Neural cell (in vitro differentiated cells): ENCODE measurements at regions not wholly inside any gene's neighbourhood (a gene's known extent, or its start where the extent isn't known, plus 50 kb on each side); places are given as distances from the start of the nearest gene placed in this dataset.

ENCODE experiments used
- H2AFZ ChIP-seq: fragments of 200-600, 300-800 bp; sonication (generic), shearing (Covaris generic); 2 replicates; pipeline ENCODE4 v1.6.0; 2014; ENCODE audit warnings: low read depth, mild to moderate bottlenecking, antibody characterized with exemption, low read length, moderate library complexity
- H3F3A ChIP-seq: fragments of 200-600 bp; shearing (Covaris generic); 2 replicates; pipeline ENCODE4 v1.6.1; 2016; ENCODE audit warnings: mild to moderate bottlenecking, moderate library complexity, mixed read lengths, antibody characterized with exemption, low read length; ENCODE audit not compliant: insufficient read depth, poor library complexity, severe bottlenecking
- H3K27ac ChIP-seq: fragments of 200-600, 300-800 bp; sonication (generic), shearing (Covaris generic); 2 replicates; pipeline ENCODE4 v1.5.1; 2014; ENCODE audit warnings: mild to moderate bottlenecking, low read length, moderate library complexity
- H3K27me3 ChIP-seq: fragments of 300-800, 200-600 bp; sonication (generic), shearing (Covaris generic); 2 replicates; pipeline ENCODE4 v1.6.0; 2014; ENCODE audit warnings: mild to moderate bottlenecking, low read depth, low read length, moderate library complexity; ENCODE audit not compliant: insufficient read depth
- H3K36me3 ChIP-seq: fragments of 300-800, 200-600 bp; sonication (generic), shearing (Covaris generic); 2 replicates; pipeline ENCODE4 v1.5.1; 2014; ENCODE audit warnings: mild to moderate bottlenecking, antibody characterized with exemption, low read length, moderate library complexity; ENCODE audit not compliant: insufficient read depth
- H3K4me2 ChIP-seq: fragments of 300-800, 200-600 bp; sonication (generic), shearing (Covaris generic); 2 replicates; pipeline ENCODE4 v1.6.0; 2014; ENCODE audit warnings: mild to moderate bottlenecking, low read length
- H3K4me3 ChIP-seq: fragments of 300-800, 200-600 bp; sonication (generic), shearing (Covaris generic); 2 replicates; pipeline ENCODE4 v1.5.1; 2014; ENCODE audit warnings: mild to moderate bottlenecking, low read length, moderate library complexity
- H3K79me2 ChIP-seq: fragments of 200-600 bp; shearing (Covaris generic); replicated peaks from 2 replicates; pipeline ENCODE4 v1.6.0; 2014; ENCODE audit warnings: mild to moderate bottlenecking, low read length, moderate library complexity; ENCODE audit not compliant: insufficient read depth
- H3K9ac ChIP-seq: fragments of 300-800, 200-600 bp; sonication (generic), shearing (Covaris generic); 2 replicates; pipeline ENCODE4 v1.6.1; 2016; ENCODE audit warnings: mild to moderate bottlenecking, low read length, mixed read lengths
- H3K9me2 ChIP-seq: fragments of 200-600 bp; shearing (Covaris generic); 2 replicates; pipeline ENCODE4 v1.6.1; 2016; ENCODE audit warnings: mild to moderate bottlenecking, low read length, mixed read lengths; ENCODE audit not compliant: insufficient read depth
- H3K9me3 ChIP-seq: fragments of 200-600, 300-800 bp; sonication (generic), shearing (Covaris generic); 2 replicates; pipeline ENCODE4 v1.6.1; 2016; ENCODE audit warnings: mild to moderate bottlenecking, mixed run types, low read length, moderate library complexity, mixed read lengths
- H4K20me1 ChIP-seq: fragments of 200-600 bp; shearing (Covaris generic); 2 replicates; pipeline ENCODE4 v1.6.1; 2016; ENCODE audit warnings: mild to moderate bottlenecking, mixed run types; ENCODE audit not compliant: insufficient read depth
- CTCF ChIP-seq: fragments of 450-650 bp; IDR thresholded peaks from 2 replicates; pipeline ENCODE4 v1.5.1; 2014; ENCODE audit warnings: antibody characterized with exemption, mild to moderate bottlenecking, moderate library complexity; ENCODE audit not compliant: poor library complexity, severe bottlenecking
- EP300 ChIP-seq: fragments of 450-650 bp; conservative IDR thresholded peaks from 2 replicates; pipeline ENCODE4 v1.6.1; 2014; ENCODE audit warnings: antibody characterized with exemption, mild to moderate bottlenecking, moderate library complexity; ENCODE audit not compliant: poor library complexity, severe bottlenecking
- EZH2 ChIP-seq: fragments of 200-600, 300-800 bp; shearing (Covaris generic), sonication (generic); IDR thresholded peaks from 2 replicates; pipeline ENCODE4 v1.6.1; 2014; ENCODE audit warnings: antibody characterized with exemption, low read length, borderline replicate concordance, mild to moderate bottlenecking; ENCODE audit not compliant: insufficient read depth, poor library complexity, severe bottlenecking
- MXI1 ChIP-seq: fragments of 450-650 bp; conservative IDR thresholded peaks from 2 replicates; pipeline ENCODE4 v1.6.1; 2014; ENCODE audit warnings: antibody characterized with exemption, mild to moderate bottlenecking; ENCODE audit not compliant: poor library complexity, severe bottlenecking
- POLR2AphosphoS5 ChIP-seq: IDR thresholded peaks from 2 replicates; pipeline ENCODE4 v1.6.1; 2012
- RAD21 ChIP-seq: fragments of 450-650 bp; conservative IDR thresholded peaks from 2 replicates; pipeline ENCODE4 v1.6.1; 2014; ENCODE audit warnings: antibody characterized with exemption, mild to moderate bottlenecking, moderate library complexity
- REST ChIP-seq: IDR thresholded peaks from 2 replicates; pipeline ENCODE4 v1.6.1; 2012; ENCODE audit warnings: borderline replicate concordance
- SMC3 ChIP-seq: fragments of 450-650 bp; conservative IDR thresholded peaks from 2 replicates; pipeline ENCODE4 v1.6.1; 2014; ENCODE audit warnings: antibody characterized with exemption, mild to moderate bottlenecking, moderate library complexity; ENCODE audit not compliant: poor library complexity
- TAF1 ChIP-seq: IDR thresholded peaks from 2 replicates; pipeline ENCODE4 v1.6.1; 2012; ENCODE audit warnings: low read depth

- H3K79me2 ChIP-seq, result no peaks in the 10 kb centered on the region
- peak overlapping the region; percentile 97 for H3K27ac ChIP-seq
- H3K9me3 ChIP-seq, result no peaks in the 10 kb centered on the region
- no peak overlapping the region for H2AFZ ChIP-seq
- no peaks in the 10 kb centered on the region for H4K20me1 ChIP-seq
- no peaks in the 10 kb centered on the region for H3K36me3 ChIP-seq
- no peaks in the 10 kb centered on the region for H3K9me2 ChIP-seq
- TF ChIP-seq EZH2 (no peak), TAF1 (no peak), SMC3 (no peak), POLR2AphosphoS5 (no peak), RAD21 (no peak), REST (no peak)
- H3K4me3 ChIP-seq, result no peak overlapping the region
- H3K4me2 ChIP-seq, result no peak overlapping the region
- no peaks in the 10 kb centered on the region for H3K27me3 ChIP-seq
- H3F3A ChIP-seq, result no peaks in the 10 kb centered on the region
- H3K9ac ChIP-seq, result peak overlapping the region; percentile 92
Measured at GRCh38 chr22:23522623-23523251, 57.4 kb downstream of the IGLL1 start.

GRCh38 chr22:23521441-23522113 lies 58.5 kb downstream of the IGLL1 start:
- Histone ChIP-seq H3K9me3 (no peaks in the 10 kb centered on the region), H3K27ac (peak overlapping the region; percentile 97), H3K9ac (peak overlapping the region; percentile 92), H3K27me3 (no peaks in the 10 kb centered on the region), H2AFZ (peak overlapping the region; percentile 75), H3K36me3 (no peaks in the 10 kb centered on the region), H3K9me2 (no peaks in the 10 kb centered on the region), H3K4me2 (peak overlapping the region; percentile 70), H3K79me2 (no peaks in the 10 kb centered on the region), H3F3A (no peaks in the 10 kb centered on the region), H3K4me3 (peak overlapping the region; percentile 69), H4K20me1 (no peaks in the 10 kb centered on the region)
- peak; percentile 37 for TF ChIP-seq TAF1
- peak; percentile 79 for TF ChIP-seq MXI1
- peak; percentile 60 for TF ChIP-seq REST
- TF ChIP-seq RAD21, result peak; percentile 70
- peak; percentile 63 for TF ChIP-seq SMC3
- peak; percentile 73 for TF ChIP-seq CTCF
- TF ChIP-seq EZH2, result no peak
- TF ChIP-seq POLR2AphosphoS5, result peak; percentile 76
- peak; percentile 91 for TF ChIP-seq EP300
